Coronary artery (tissue), 2 donors: ENCODE measurements at regions not wholly inside any gene's neighbourhood (a gene's known extent, or its start where the extent isn't known, plus 50 kb on each side); places are given as distances from the start of the nearest gene placed in this dataset.
"Not testable (repeated sequence)": the region's sequence is repeated elsewhere in the genome, so short reads cannot be mapped to it uniquely, and the experiment has no call there.

Source experiments
- DNase-seq: peaks from one replicate; pipeline ENCODE4 v3.0.0-alpha.2; 2017; ENCODE audit warnings: low spot score
- H3K27ac ChIP-seq, 2 donors: fragments of 200-600 bp; sonication (generic); one replicate each; pipeline ENCODE4 v1.5.1; 2016 to 2019
- H3K4me3 ChIP-seq: fragments of 200-600 bp; sonication (generic); 2 replicates; pipeline ENCODE4 v1.5.1; 2016; ENCODE audit warnings: mild to moderate bottlenecking, moderate library complexity
- TF ChIP-seq, protein P1 (sequence below): fragments of 200-600 bp; sonication (generic); IDR thresholded peaks from one replicate; pipeline ENCODE4 v1.5.1; 2019; ENCODE audit warnings: antibody characterized with exemption

DNA sequence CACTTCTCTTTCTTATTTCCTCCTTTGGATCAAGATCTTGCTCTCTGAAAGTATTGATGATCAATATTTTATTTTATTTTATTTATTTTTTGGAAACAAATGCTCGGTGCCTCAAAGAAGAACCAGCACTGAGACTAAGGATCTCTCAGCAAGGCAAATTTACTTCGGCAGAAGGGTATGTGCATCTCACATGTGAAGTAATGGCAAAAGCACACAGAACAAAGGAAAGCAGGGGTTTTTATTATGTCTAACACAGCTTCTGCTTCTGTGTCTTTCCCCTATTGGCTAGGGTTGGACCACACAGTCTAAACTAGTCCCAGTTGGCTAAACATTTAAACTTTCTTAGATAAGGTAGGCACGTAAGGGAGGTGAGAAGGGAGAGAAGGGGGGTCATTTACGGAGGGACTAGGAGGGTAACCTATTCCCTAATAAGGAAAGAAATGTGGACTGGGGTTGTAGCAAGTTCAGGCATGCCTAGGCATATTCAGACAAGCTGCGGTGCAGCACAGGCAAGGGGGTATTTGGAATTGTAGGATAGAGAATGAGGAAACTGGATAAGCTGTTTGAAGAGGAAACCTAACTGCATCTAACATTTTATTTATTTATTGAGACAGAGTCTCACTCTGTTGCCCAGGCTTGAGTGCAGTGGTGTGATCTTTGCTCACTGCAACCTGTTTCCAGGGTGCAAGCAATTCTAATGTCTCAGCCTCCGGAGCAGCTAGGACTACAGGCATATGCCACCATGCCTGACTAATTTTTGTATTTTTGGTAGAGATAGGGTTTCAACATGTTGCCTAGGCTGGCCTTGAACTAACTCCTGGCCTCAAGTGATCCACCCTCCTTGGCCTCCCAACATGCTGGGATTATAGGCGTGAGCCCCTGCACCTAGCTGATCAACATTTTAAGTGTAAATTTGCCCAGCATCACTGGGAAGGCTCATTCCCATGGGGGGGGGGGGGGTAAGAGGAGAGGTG is 90.0 kb upstream of the EIF5 start:
- TF ChIP-seq, protein P1, sequence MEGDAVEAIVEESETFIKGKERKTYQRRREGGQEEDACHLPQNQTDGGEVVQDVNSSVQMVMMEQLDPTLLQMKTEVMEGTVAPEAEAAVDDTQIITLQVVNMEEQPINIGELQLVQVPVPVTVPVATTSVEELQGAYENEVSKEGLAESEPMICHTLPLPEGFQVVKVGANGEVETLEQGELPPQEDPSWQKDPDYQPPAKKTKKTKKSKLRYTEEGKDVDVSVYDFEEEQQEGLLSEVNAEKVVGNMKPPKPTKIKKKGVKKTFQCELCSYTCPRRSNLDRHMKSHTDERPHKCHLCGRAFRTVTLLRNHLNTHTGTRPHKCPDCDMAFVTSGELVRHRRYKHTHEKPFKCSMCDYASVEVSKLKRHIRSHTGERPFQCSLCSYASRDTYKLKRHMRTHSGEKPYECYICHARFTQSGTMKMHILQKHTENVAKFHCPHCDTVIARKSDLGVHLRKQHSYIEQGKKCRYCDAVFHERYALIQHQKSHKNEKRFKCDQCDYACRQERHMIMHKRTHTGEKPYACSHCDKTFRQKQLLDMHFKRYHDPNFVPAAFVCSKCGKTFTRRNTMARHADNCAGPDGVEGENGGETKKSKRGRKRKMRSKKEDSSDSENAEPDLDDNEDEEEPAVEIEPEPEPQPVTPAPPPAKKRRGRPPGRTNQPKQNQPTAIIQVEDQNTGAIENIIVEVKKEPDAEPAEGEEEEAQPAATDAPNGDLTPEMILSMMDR, result no peak
- no peak overlapping the region for H3K4me3 ChIP-seq
- no peak overlapping the region for H3K27ac ChIP-seq
- DNase-seq, result peak; percentile 4

DNA sequence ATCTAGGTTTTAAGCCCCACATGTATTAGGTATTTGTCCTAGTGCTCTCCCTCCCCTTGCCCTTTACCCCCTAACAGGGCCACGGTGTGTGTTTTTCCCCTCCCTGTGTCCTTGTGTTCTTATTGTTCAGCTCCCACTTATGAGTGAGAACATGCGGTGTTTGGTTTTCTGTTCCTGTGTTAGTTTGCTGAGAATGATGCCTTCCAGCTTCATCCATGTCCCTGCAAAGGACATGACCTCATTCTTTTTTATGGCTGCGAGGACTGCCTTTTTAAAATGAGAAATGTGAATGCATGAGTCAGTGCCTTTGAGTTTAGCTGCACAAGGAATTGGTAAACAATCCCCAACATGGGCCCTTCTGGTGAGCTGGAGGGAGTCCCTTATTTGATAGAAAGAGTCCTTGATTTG is 88.4 kb upstream of the EIF5 start:
- not testable (repeated sequence) for H3K27ac ChIP-seq, DNase-seq

DNA sequence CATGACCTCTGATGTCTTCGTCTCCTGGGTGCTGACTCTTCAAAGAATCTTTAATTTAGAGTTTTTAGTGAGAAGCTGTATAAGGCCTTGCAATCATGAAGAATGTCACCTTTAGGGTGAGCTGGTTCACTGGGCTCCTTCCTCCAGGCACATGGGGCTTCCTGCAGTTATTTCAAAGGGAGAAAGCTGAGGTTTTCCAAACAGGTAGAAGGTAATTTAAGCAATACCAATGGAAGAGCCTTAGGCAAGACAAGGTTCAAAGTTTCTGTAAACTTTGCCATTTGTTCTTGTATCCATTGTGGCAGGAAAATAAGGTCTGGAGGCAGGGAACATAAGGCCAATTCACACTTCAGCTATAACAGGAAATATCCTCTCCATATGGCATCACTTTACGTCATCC is 88.0 kb upstream of the EIF5 start:
- DNase-seq, result no peak
- H3K4me3 ChIP-seq, result no peak overlapping the region
- no peak overlapping the region for H3K27ac ChIP-seq
- TF ChIP-seq, protein P1, result no peak

More for the DNA sequence above, 88.4 kb upstream of the EIF5 start:
- H3K4me3 ChIP-seq, result not testable (repeated sequence)

DNA sequence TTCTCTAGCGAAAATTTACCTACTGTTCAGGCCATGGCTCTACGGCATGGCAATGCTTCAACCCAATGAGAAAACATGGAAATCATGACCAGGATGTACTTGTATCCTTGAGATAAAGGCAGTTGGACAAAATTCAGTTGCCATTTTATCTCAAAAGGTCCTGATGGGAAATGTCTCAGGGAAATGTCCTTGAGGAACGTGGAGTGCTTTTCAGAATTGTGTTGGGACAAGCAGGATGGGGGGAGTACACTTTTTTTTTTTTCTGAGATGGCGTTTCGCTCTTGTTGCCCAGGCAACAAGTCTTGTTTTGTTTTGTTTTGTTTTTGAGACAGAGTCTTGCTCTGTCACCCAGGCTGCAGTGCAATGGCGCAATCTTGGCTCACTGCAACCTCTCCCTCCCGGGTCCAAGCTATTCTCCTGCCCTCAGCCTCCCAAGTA is 86.8 kb upstream of the EIF5 start:
- Histone ChIP-seq H3K4me3 (no peak overlapping the region), H3K27ac (no peak overlapping the region)
- TF ChIP-seq, protein P1, result no peak
- DNase-seq, result no peak

DNA sequence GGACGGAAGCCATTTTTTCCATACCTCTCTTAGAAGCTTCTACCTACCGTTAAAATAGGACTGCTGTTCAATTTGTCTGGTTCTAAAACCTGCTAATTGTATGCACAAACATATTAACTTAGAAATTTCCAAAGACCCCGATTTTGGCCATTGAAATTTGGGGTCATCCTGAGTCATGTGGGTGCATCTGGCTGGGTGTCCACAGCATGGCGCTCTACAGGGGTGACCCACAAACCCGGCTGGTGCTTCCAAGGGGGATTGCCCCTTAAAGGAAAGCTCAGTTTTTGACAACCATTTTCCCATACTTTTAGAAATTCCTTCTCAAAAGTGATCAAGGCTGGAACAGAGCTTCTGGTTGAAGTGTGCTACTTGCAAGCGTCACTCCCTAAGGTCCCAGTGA is 83.9 kb upstream of the EIF5 start:
- H3K4me3 ChIP-seq, result no peak overlapping the region
- no peak for DNase-seq
- TF ChIP-seq, protein P1, result no peak
- H3K27ac ChIP-seq, result no peak overlapping the region

DNA sequence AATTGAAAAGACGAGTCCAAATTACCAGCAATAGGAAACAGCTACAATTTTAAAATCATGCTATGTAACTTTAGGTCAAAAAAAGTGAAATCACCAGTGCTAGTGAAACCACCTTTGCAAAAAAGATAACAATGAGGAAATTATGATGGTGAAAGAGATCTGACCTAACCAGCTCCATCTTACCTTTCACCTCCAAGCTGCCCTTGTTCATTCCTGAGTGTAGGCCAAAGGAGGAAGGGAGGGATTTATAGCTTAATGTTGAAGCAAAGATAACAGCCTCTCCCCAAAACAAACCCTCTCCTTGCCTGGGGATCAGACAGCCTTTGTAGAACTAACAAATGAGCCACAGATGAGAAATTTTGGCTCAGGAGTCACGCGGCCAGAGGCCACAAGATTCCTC is 83.2 kb upstream of the EIF5 start:
- Histone ChIP-seq H3K27ac (no peak overlapping the region), H3K4me3 (no peak overlapping the region)
- TF ChIP-seq, protein P1, result no peak
- no peak for DNase-seq

DNA sequence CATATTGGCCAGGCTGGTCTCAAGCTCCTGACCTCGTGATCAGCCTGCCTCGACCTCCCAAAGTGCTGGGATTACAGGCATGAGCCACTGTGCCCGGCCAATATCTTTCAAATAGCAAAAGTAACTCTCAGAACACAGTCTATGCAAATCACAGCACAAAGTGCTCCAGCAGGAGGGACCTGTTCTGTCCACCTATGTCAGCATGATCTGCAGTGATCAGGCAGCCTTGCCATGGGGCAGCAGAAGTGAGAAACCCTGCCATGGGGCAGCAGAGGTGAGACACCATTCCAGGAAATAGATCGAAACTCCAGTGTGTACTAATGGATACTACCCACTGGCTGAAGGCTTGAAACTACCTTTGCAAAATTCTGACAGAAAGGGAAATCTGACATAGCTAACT is 78.5 kb upstream of the EIF5 start:
- TF ChIP-seq, protein P1, result no peak
- DNase-seq, result no peak
- H3K4me3 ChIP-seq, result no peak overlapping the region
- H3K27ac ChIP-seq, result no peak overlapping the region
